ENCODE measurements at regions not wholly inside any gene's neighbourhood (a gene's known extent, or its start where the extent isn't known, plus 50 kb on each side); places are given as distances from the start of the nearest gene placed in this dataset.

GRCh38 chr3:67894510-67894909 lies 240.1 kb upstream of the SUCLG2 start:
- Histone ChIP-seq H3K4me1 (peaks cover 26 to 66% (median 52%) of the 10 kb centered on the region in 10 experiments), H3K9me3 (replicated peaks in 1 of 11) (peaks cover 21 to 51% (median 29%) of the 10 kb centered on the region in 11 experiments; a peak in 21 of 22 replicates), H3K27ac (no peak overlapping the region), H3K4me3 (no peak overlapping the region), H4K20me1 (no peaks in the 10 kb centered on the region), H3K4me2 (peak overlapping the region in 4 of 11 experiments; percentile 2 to 79 (median 62); a peak in 5 of 22 replicates), H3K27me3 (no peaks in the 10 kb centered on the region), H3K36me3 (peaks cover 0 to 6% (median 0%) of the 10 kb centered on the region in 11 experiments; a peak in 1 of 22 replicates), H3K9ac (no peak overlapping the region)
- no peak for TF ChIP-seq Cebpa-rat (IDR thresholded peaks at IDR 0.05)

GRCh38 chr3:67884345-67884744 lies 229.9 kb upstream of the SUCLG2 start:
- TF ChIP-seq Cebpa-rat (IDR thresholded peaks at IDR 0.05), result no peak
- Histone ChIP-seq H3K4me2 (no peak overlapping the region), H3K9me3 (replicated peaks in 1 of 11) (peaks cover 15 to 34% (median 19%) of the 10 kb centered on the region in 11 experiments), H3K36me3 (no peaks in the 10 kb centered on the region), H3K9ac (no peak overlapping the region), H3K4me1 (peaks cover 0 to 8% (median 0%) of the 10 kb centered on the region in 10 experiments; a peak in 4 of 20 replicates), H3K4me3 (no peak overlapping the region), H4K20me1 (no peaks in the 10 kb centered on the region), H3K27me3 (no peaks in the 10 kb centered on the region), H3K27ac (no peak overlapping the region)

- Histone ChIP-seq H3K27ac (no peak overlapping the region), H3K9ac (no peak overlapping the region), H4K20me1 (no peaks in the 10 kb centered on the region), H3K36me3 (no peaks in the 10 kb centered on the region), H3K9me3 (replicated peaks in 1 of 11) (peaks cover 10 to 28% (median 13%) of the 10 kb centered on the region in 11 experiments), H3K4me2 (no peak overlapping the region), H3K4me1 (peaks cover 0 to 8% (median 0%) of the 10 kb centered on the region in 10 experiments; a peak in 4 of 20 replicates), H3K4me3 (no peak overlapping the region), H3K27me3 (no peaks in the 10 kb centered on the region)
- no peak for TF ChIP-seq Cebpa-rat (IDR thresholded peaks at IDR 0.05)
These were observed 229.4 kb upstream of the SUCLG2 start for GRCh38 chr3:67883766-67884165.

GRCh38 chr3:67882981-67883380 lies 228.6 kb upstream of the SUCLG2 start:
- H3K9me3 ChIP-seq (replicated peaks in 1 of 11), result peaks cover 2 to 20% (median 5%) of the 10 kb centered on the region in 11 experiments
- no peaks in the 10 kb centered on the region for H3K27me3 ChIP-seq

GRCh38 chr3:67876261-67876660 lies 221.8 kb upstream of the SUCLG2 start:
- no peaks in the 10 kb centered on the region for H3K36me3 ChIP-seq
- H3K9ac ChIP-seq, result no peak overlapping the region
- H3K4me2 ChIP-seq, result no peak overlapping the region
- H4K20me1 ChIP-seq, result no peaks in the 10 kb centered on the region
- 0 out of 22 replicates have a peak, but pooled peaks cover 0 to 3% (median 0%) of the 10 kb centered on the region in 11 experiments for H3K9me3 ChIP-seq (replicated peaks in 1 of 11)
- H3K27me3 ChIP-seq, result no peaks in the 10 kb centered on the region
- H3K27ac ChIP-seq, result no peak overlapping the region
- H3K4me1 ChIP-seq, result no peaks in the 10 kb centered on the region
- no peak for TF ChIP-seq Cebpa-rat (IDR thresholded peaks at IDR 0.05)
- no peak overlapping the region for H3K4me3 ChIP-seq

More at GRCh38 chr3:67882981-67883380, 228.6 kb upstream of the SUCLG2 start:
- peaks cover 0 to 8% (median 0%) of the 10 kb centered on the region in 10 experiments; a peak in 4 of 20 replicates for H3K4me1 ChIP-seq
- no peak overlapping the region for H3K4me3 ChIP-seq
- TF ChIP-seq Cebpa-rat (IDR thresholded peaks at IDR 0.05), result no peak
- no peaks in the 10 kb centered on the region for H3K36me3 ChIP-seq
- peak overlapping the region in 3 of 11 experiments; percentile 1 to 29 (median 7); a peak in 7 of 22 replicates for H3K4me2 ChIP-seq
- no peak overlapping the region for H3K27ac ChIP-seq
- H3K9ac ChIP-seq, result no peak overlapping the region
- no peaks in the 10 kb centered on the region for H4K20me1 ChIP-seq

- no peaks in the 10 kb centered on the region for H3K27me3 ChIP-seq
- no peak overlapping the region for H3K4me3 ChIP-seq
- no peak overlapping the region for H3K27ac ChIP-seq
- H3K9me3 ChIP-seq (replicated peaks in 1 of 11), result 0 out of 22 replicates have a peak, but pooled peaks cover 0 to 3% (median 0%) of the 10 kb centered on the region in 11 experiments
- no peak overlapping the region for H3K9ac ChIP-seq
- H4K20me1 ChIP-seq, result no peaks in the 10 kb centered on the region
- H3K4me2 ChIP-seq, result no peak overlapping the region
- H3K36me3 ChIP-seq, result no peaks in the 10 kb centered on the region
- H3K4me1 ChIP-seq, result no peaks in the 10 kb centered on the region
- TF ChIP-seq Cebpa-rat (IDR thresholded peaks at IDR 0.05), result no peak
These were observed 221.4 kb upstream of the SUCLG2 start for GRCh38 chr3:67875858-67876257.

- no peak overlapping the region for H3K27ac ChIP-seq
- TF ChIP-seq Cebpa-rat (IDR thresholded peaks at IDR 0.05), result no peak
- H3K4me1 ChIP-seq, result no peaks in the 10 kb centered on the region
- H3K36me3 ChIP-seq, result no peaks in the 10 kb centered on the region
- no peaks in the 10 kb centered on the region for H4K20me1 ChIP-seq
- H3K9me3 ChIP-seq (replicated peaks in 1 of 11), result 0 out of 22 replicates have a peak, but pooled peaks cover 0 to 3% (median 0%) of the 10 kb centered on the region in 11 experiments
- no peak overlapping the region for H3K4me2 ChIP-seq
- no peak overlapping the region for H3K9ac ChIP-seq
- H3K4me3 ChIP-seq, result no peak overlapping the region
- H3K27me3 ChIP-seq, result no peaks in the 10 kb centered on the region
These were observed 220.9 kb upstream of the SUCLG2 start for GRCh38 chr3:67875338-67875737.

GRCh38 chr3:67870477-67870876 lies 216.1 kb upstream of the SUCLG2 start:
- H3K27me3 ChIP-seq, result no peaks in the 10 kb centered on the region
- no peak for TF ChIP-seq Cebpa-rat (IDR thresholded peaks at IDR 0.05)
- H3K4me1 ChIP-seq, result no peaks in the 10 kb centered on the region
- H3K9me3 ChIP-seq (replicated peaks in 1 of 11), result peaks cover 0 to 21% (median 12%) of the 10 kb centered on the region in 11 experiments; a peak in 8 of 22 replicates
- no peak overlapping the region for H3K4me3 ChIP-seq
- no peak overlapping the region for H3K4me2 ChIP-seq
- H4K20me1 ChIP-seq, result no peaks in the 10 kb centered on the region
- H3K27ac ChIP-seq, result no peak overlapping the region
- no peaks in the 10 kb centered on the region for H3K36me3 ChIP-seq
- H3K9ac ChIP-seq, result no peak overlapping the region

GRCh38 chr3:67866571-67866970 lies 212.2 kb upstream of the SUCLG2 start:
- Histone ChIP-seq H3K4me2 (no peak overlapping the region), H3K9me3 (replicated peaks in 1 of 11) (peaks cover 0 to 21% (median 12%) of the 10 kb centered on the region in 11 experiments; a peak in 8 of 22 replicates), H4K20me1 (no peaks in the 10 kb centered on the region), H3K27ac (no peak overlapping the region), H3K4me1 (no peaks in the 10 kb centered on the region), H3K4me3 (no peak overlapping the region), H3K9ac (no peak overlapping the region), H3K27me3 (no peaks in the 10 kb centered on the region), H3K36me3 (no peaks in the 10 kb centered on the region)
- TF ChIP-seq Cebpa-rat (IDR thresholded peaks at IDR 0.05), result no peak

- no peak for TF ChIP-seq Cebpa-rat (IDR thresholded peaks at IDR 0.05)
- no peaks in the 10 kb centered on the region for H3K27me3 ChIP-seq
These were observed 210.3 kb upstream of the SUCLG2 start for GRCh38 chr3:67864587-67865183.

More at GRCh38 chr3:67864587-67865183, 210.3 kb upstream of the SUCLG2 start:
- H3K27ac ChIP-seq, result no peak overlapping the region
- peaks cover 0 to 22% (median 13%) of the 10 kb centered on the region in 11 experiments; a peak in 15 of 22 replicates for H3K9me3 ChIP-seq (replicated peaks in 1 of 11)
- no peaks in the 10 kb centered on the region for H3K4me1 ChIP-seq
- no peak overlapping the region for H3K4me2 ChIP-seq
- no peak overlapping the region for H3K4me3 ChIP-seq
- no peaks in the 10 kb centered on the region for H4K20me1 ChIP-seq
- H3K36me3 ChIP-seq, result no peaks in the 10 kb centered on the region
- H3K9ac ChIP-seq, result no peak overlapping the region
